ENCODE measurements at regions not wholly inside any gene's neighbourhood (a gene's known extent, or its start where the extent isn't known, plus 50 kb on each side); places are given as distances from the start of the nearest gene placed in this dataset.
"Not testable (repeated sequence)": the region's sequence is repeated elsewhere in the genome, so short reads cannot be mapped to it uniquely, and the experiment has no call there.

- DNase-seq (ENCODE audit: low read depth) = no peak
These were observed 166.2 kb upstream of the TGFBR2 start for GRCh38 chr3:30440147-30440604.

GRCh38 chr3:30440880-30441279 is 165.5 kb upstream of the TGFBR2 start:
- no peak for DNase-seq (ENCODE audit: low read depth)

- no peak for DNase-seq (ENCODE audit: low read depth)
These were observed 162.4 kb upstream of the TGFBR2 start for GRCh38 chr3:30443756-30444673.

DNA sequence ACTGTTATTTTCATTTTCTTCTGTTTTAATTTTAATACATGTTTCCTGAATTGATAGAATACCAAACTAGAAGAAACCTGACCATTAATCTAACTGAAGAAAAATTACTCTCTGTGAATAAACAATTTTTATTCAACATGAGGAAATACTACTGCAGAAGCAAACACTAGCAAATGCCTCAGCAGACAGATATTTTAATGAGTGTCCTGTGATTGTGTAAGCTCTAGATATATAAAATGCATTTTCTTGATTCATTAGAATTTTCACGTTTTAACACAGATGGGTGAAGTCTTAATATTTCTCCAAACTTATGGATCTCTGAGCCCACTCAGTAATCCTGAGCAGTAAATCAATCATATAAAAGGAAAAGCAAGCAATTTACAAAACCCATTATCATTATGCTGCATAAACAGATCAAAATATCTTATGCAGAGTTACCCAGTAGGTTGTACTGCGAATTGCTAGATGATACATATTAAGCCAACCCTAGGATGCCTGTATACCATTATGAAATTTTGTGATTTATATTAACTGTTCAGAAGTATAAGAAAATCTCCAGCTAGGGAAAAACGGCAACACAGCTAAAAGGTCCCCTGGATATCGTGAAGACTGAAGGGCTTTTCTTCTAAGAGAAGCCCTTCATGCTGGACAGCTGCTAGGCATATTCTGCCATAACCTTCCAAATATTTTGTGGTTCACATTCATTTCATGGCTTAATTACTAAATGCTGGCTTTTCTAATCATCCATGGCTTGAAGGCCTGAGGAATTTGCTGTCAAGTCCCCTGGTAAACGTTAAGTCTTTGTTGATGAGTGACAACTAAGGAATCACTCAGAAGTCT is 157.7 kb upstream of the TGFBR2 start:
- DNase-seq (ENCODE audit: low read depth) = no peak

DNA sequence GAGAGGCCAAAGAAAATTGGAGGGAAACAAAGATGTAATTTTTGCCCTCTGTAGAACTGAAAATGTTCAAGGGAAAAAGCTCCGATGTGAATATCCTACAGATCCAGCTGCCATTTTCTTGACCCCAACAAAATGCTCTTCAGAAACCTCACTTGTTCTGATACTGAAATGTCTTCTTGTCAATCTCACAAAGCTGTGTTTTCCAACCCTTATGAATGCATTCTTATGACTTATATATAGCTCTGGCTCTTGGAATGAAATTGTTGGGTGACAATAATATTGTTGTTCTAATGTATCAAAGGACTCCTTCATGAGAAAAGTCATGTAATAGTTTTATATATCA is 157.1 kb upstream of the TGFBR2 start:
- DNase-seq (ENCODE audit: low read depth) = no peak

DNA sequence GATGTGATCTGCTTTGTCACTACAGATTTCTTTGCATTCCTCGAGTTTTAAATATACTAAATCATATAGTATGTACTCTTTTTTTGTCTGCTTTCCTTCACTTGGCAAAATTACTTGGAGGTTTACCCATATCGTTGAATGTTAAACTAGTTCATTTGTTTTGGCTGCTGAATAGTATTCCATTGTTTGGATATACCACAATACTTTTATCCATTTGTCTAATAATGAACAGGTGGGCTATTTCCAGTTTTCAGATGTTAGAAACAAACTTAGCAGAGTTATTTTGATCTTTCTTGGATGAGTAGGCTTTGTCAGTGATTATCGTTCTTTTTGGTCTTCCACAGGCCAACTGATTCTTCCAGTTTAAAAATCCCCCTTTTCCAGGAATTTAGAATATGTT is 154.0 kb upstream of the TGFBR2 start:
- DNase-seq (ENCODE audit: low read depth) = no peak

- no peak for DNase-seq (ENCODE audit: low read depth)
These were observed 152.9 kb upstream of the TGFBR2 start for GRCh38 chr3:30453360-30454039.

DNA sequence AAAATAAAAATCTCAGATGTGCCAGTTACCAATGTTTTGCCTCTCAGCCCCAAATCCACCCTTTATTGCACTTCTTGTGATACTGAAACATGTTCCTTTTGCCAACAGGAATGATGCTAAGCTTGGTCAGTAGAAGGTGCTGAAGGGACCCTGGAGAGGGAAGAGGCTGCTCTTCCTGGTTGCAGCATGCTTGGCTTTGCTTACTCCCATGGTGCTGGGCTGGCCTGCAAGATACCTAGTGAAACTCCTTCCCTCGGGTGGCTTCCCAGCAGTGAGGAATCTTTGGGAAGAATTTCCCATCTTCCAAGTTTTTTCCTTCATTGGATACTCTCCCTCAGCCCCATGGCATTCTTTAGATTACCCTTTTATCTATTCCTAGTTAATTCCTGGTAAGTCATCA is 151.8 kb upstream of the TGFBR2 start:
- no peak for DNase-seq (ENCODE audit: low read depth)

- not testable (repeated sequence) for DNase-seq (ENCODE audit: low read depth)
These were observed 151.3 kb upstream of the TGFBR2 start for GRCh38 chr3:30455112-30455511.

DNA sequence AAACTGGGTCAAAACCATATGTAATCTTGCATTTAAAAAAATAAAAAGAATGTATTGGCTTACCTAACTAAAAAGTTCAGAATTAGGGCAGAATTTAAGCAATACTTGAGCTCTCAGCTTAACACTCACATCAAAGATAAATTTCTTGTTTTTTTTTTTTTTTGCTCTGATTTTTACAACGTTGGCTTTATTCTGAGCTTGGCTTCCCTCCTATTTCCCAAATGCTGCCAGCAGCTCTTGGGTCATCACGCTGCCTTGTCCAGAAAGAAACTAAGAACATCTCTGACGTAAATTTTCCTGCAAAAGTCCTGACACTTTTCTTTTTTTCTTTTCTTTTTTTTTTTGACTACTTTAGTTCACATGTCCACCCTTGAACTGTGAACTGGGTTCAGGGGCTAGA is 150.6 kb upstream of the TGFBR2 start:
- no peak for DNase-seq (ENCODE audit: low read depth)

GRCh38 chr3:30456264-30456663 is 150.1 kb upstream of the TGFBR2 start:
- no peak for DNase-seq (ENCODE audit: low read depth)

DNA sequence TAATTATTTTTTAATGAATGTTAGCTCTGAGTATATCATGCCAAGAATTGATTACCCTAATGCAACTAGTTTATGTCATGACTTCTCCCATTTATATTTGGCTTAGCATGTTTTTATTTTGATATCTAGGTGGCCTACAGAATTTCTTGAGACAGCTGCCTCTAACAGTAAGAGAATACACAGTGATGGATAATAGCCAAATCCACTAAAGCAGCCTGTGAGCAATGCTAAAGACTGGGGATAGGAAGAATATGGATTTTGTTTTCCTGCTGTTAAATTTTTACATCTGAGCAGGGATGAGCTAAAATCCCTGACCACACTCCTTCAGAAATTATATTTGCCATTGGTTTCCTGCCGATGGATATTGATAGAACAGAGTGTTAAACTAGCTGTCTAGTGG is 149.3 kb upstream of the TGFBR2 start:
- no peak for DNase-seq (ENCODE audit: low read depth)

DNA sequence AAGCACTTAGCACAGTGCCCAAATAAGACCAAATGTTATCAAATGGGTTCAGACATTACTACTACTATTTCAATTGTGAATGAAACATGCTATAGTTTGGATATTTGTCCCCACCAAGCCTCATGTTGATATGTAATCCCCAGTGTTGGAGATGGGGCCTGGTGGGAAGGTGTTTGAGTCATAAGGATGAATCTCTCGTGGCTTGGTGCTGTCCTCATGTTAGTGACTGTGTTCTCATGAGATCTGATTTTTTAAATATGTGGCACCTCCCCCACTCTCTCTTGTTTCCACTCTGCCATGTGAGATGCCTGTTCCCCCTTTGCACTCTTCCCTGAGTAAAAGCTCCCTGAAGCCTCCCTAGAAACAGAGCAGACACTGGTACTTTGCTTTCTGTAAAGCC is 148.7 kb upstream of the TGFBR2 start:
- DNase-seq (ENCODE audit: low read depth) = no peak

GRCh38 chr3:30458376-30459171 is 147.8 kb upstream of the TGFBR2 start:
- no peak for DNase-seq (ENCODE audit: low read depth)

- no peak for DNase-seq (ENCODE audit: low read depth)
These were observed 145.1 kb upstream of the TGFBR2 start for GRCh38 chr3:30461311-30461710.

DNA sequence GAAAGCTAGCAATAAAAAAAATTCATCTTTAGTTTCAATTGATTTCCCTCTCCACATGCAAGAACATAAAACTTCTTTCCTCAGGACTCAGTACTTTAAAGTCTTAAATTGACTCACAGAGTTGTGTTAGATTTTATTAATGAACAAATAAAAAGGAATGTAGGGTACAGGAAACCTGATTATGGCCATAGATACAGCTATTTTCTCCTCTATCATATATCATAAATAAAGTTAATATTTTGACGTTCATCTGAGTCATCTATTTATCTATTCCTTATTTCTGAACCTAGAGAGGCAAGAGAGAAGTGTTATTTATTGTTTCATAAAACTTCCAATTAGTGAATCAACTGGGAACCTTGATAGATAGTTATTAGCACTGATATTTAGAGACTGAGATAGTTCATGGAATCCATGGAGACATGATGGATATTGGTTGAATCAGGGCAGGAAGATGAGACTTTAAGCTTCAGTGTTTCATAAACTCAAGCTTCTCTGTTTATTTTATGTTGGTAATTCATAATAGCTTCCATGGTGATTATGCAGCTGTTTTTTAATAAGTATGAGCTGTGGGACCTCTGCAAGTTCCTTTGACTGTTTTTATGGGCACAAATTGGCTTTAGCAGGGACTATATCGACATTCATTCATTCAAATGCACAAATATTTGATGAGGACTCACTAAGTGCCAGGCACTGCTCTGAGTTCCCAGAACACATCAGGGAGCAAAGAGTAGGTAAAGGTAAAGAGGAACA is 143.5 kb upstream of the TGFBR2 start:
- DNase-seq (ENCODE audit: low read depth) = no peak

DNA sequence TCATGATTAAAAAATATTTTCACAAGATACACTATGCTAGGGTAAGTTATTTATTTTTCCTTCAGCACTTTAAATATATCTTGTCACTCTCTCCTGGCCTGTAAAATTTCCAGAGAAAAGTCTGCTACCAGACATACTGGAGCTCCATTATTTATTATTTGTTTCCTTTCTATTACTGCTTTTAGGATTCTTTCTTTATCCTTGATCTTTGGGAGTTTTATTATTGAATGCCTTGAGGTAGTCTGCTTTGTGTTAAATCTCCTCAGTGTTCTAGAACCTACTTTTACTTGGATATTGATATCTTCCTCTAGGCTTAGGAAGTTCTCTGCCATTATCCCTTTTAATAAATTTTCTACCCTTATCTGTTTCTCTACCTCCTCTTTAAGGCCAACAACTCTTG is 142.0 kb upstream of the TGFBR2 start:
- DNase-seq (ENCODE audit: low read depth) = no peak

DNA sequence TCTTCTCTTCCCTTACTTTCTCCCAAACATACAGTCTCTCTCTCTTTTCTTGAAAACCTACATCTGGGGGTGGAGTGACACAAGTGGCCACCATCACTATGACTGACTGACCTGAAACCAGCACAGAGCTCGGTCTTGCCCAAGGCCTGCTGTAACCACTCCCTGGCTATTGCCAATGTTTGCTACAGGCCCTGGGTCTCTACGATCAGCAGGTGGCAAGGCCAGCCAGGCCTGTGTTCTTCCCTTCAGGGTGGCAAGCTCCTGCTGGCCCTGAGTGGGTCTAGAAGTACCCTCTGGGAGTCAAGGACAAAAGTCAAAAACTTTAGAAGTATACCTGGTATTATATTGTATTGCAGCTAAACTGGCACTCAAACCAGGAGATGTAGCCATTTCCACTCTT is 140.9 kb upstream of the TGFBR2 start:
- DNase-seq (ENCODE audit: low read depth) = no peak

- no peak for DNase-seq (ENCODE audit: low read depth)
These were observed 138.7 kb upstream of the TGFBR2 start for GRCh38 chr3:30467596-30468238.

DNA sequence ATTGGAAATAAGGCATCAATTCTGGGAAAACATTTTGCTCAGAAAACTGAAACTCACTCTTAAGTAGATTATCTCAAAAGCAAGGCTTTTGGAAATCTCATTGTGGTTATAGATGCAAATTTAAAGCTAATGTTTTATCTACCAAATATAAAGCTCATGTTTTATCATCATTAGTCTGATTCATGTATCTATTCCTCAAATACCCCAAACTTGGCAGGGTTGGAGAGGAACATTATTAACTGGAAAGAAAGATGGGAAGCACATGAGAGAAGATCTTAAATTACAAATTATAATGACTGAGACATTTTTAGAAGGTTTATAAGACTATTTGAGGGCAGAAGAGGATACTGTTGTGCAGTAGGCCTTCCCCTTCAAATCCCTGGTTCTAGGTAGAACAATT is 137.3 kb upstream of the TGFBR2 start:
- DNase-seq (ENCODE audit: low read depth) = no peak

GRCh38 chr3:30470496-30470895 is 135.9 kb upstream of the TGFBR2 start:
- no peak for DNase-seq (ENCODE audit: low read depth)
